Activated naive CD8-positive, alpha-beta T cell treated with anti-CD3 and anti-CD28 coated beads, Interleukin-2, amount 10 ng/mL, durations not matched to agents 7 days and 5 days (primary cell): ENCODE measurements at regions not wholly inside any gene's neighbourhood (a gene's known extent, or its start where the extent isn't known, plus 50 kb on each side); places are given as distances from the start of the nearest gene placed in this dataset.

Source experiments
- ATAC-seq: fragments of 150-1000 bp; cut with Tn5 transposase; one replicate; pipeline ENCODE4 v1.10.0; 2021; ENCODE audit warnings: low read depth, moderate library complexity
- POLR2A ChIA-PET: fragments of 350-600 bp; sonication (Branson Sonifier 250); formaldehyde crosslinking; loops from one replicate; lab custom pipeline; 2021; ENCODE audit warnings: antibody characterized with exemption; lab: Charles Lee
- DNase-seq: peaks from one replicate; pipeline ENCODE4 v3.0.0; 2021
- H3K27ac Mint-ChIP-seq: one replicate; pipeline ENCODE4 v1.8.0; 2022; ENCODE audit warnings: mild to moderate bottlenecking, mixed read lengths
- H3K27me3 Mint-ChIP-seq: one replicate; pipeline ENCODE4 v1.8.0; 2022; ENCODE audit warnings: mild to moderate bottlenecking, moderate library complexity, mixed read lengths
- H3K36me3 Mint-ChIP-seq: one replicate; pipeline ENCODE4 v1.8.0; 2021; ENCODE audit warnings: mild to moderate bottlenecking, mixed read lengths
- H3K4me1 Mint-ChIP-seq: one replicate; pipeline ENCODE4 v1.8.0; 2021; ENCODE audit warnings: mixed read lengths
- H3K4me3 Mint-ChIP-seq: one replicate; pipeline ENCODE4 v1.8.0; 2022; ENCODE audit warnings: mild to moderate bottlenecking, moderate library complexity, mixed read lengths
- H3K9me3 Mint-ChIP-seq: one replicate; pipeline ENCODE4 v1.8.0; 2021; ENCODE audit warnings: mixed read lengths

DNA sequence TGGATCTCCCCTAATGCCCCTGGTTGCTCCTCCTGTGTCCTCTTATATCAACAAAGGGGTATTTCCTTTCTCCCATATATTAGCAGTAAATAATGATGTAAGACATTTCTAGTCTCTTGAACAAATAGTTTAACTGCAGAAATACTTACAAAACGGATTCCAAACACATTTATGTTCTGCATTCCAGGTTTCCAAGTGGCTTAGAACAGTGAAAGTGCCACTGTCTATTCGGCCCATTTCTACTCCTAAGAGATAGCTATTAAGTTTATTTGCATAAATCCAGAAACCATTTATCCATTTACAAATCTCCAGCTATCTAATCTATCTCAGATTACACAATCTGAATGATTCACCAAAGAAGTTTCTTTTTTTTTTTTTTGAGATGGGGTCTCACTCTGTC lies 55.8 kb upstream of the FRMD4B start:
- no peaks in the 10 kb centered on the region for H3K9me3 Mint-ChIP-seq
- POLR2A ChIA-PET: no interaction called here

DNA sequence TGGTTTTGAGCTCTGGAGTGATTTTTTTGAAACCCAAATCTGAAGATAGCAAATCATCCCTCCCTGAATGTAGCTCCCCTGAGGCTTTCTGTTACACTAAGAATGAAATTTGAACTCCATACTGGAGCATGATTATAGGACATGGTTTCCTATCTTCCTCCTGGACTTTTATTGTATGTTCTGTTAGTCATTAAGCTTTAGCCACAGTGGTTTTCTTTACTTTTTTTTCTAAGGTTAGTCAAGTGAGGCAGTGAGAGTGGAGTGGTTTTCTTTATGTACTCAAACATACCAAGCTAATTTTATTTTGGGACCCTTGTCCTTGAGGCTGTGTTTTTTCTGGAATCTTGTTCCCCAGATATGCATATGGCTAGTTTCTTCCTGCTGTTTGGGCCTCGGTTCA lies 55.2 kb upstream of the FRMD4B start:
- no peaks in the 10 kb centered on the region for H3K4me1 Mint-ChIP-seq
- H3K4me3 Mint-ChIP-seq: no peak overlapping the region
- no peaks in the 10 kb centered on the region for H3K9me3 Mint-ChIP-seq
- no peaks in the 10 kb centered on the region for H3K36me3 Mint-ChIP-seq
- H3K27me3 Mint-ChIP-seq: peaks cover 6% of the 10 kb centered on the region
- POLR2A ChIA-PET: no interaction called here
- ATAC-seq (no peak), DNase-seq (no peak)
- no peak overlapping the region for H3K27ac Mint-ChIP-seq

More for the DNA sequence above, 55.8 kb upstream of the FRMD4B start:
- Mint-ChIP-seq H3K4me1 (no peaks in the 10 kb centered on the region), H3K27me3 (peaks cover 6% of the 10 kb centered on the region), H3K36me3 (no peaks in the 10 kb centered on the region), H3K4me3 (no peak overlapping the region), H3K27ac (no peak overlapping the region)
- DNase-seq (no peak), ATAC-seq (no peak)

DNA sequence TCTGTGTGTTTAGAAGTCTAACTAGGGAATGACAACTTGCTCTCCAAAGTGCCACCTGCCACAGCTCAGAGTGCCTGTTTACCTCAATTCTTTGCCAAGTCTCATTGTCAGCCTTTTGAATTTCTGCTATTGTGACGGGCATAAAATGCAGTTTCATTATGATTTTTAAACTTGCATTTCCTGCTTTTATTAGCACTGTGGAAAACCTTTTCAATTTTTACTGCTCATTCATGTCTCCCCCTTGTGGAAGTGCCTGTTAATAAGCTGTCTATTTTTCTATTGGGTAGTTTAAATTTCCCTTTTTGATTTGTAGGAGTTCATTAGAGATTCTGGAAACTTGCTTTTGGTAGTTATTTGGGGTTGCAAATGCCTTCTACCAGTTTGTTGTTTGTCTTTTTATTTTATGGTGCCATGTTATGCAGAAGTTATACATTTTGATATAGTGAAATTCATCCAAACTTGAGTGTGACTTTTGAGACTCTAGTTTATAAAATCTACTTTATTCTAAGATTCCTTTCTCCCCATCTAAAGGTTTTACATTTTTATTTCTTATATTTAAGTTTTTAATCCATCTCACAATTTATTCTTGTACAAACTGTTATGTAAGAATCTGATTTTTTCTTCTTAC lies 53.9 kb upstream of the FRMD4B start:
- H3K27me3 Mint-ChIP-seq: peaks cover 6% of the 10 kb centered on the region
- no peaks in the 10 kb centered on the region for H3K36me3 Mint-ChIP-seq
- DNase-seq (no peak), ATAC-seq (no peak)
- H3K27ac Mint-ChIP-seq: no peak overlapping the region
- POLR2A ChIA-PET: no interaction called here
- no peaks in the 10 kb centered on the region for H3K4me1 Mint-ChIP-seq
- H3K4me3 Mint-ChIP-seq: no peak overlapping the region
- H3K9me3 Mint-ChIP-seq: no peaks in the 10 kb centered on the region

DNA sequence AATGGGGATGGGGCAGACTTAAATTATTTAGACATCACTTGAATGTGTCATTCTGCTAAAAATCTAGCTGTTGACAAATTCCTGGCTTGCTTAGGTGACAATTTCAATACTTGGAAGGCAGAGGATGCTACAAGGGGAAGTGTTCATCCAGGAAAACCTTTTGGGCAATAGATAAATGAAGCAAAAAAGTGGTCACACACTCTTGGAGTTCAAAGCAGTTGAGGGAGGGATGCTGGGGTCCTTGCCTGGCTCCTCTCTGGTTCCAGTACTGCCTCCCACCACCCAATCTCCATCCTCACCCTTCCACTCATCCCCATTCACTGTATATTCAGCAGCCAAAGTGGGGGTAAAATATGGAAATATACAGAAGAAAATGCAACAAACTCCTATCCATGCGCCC lies 52.6 kb upstream of the FRMD4B start:
- no peak for DNase-seq
- ATAC-seq: no peak
- Mint-ChIP-seq H3K27me3 (peaks cover 6% of the 10 kb centered on the region), H3K9me3 (no peaks in the 10 kb centered on the region), H3K4me1 (no peaks in the 10 kb centered on the region), H3K4me3 (no peak overlapping the region), H3K36me3 (no peaks in the 10 kb centered on the region), H3K27ac (no peak overlapping the region)
- POLR2A ChIA-PET: no interaction called here

DNA sequence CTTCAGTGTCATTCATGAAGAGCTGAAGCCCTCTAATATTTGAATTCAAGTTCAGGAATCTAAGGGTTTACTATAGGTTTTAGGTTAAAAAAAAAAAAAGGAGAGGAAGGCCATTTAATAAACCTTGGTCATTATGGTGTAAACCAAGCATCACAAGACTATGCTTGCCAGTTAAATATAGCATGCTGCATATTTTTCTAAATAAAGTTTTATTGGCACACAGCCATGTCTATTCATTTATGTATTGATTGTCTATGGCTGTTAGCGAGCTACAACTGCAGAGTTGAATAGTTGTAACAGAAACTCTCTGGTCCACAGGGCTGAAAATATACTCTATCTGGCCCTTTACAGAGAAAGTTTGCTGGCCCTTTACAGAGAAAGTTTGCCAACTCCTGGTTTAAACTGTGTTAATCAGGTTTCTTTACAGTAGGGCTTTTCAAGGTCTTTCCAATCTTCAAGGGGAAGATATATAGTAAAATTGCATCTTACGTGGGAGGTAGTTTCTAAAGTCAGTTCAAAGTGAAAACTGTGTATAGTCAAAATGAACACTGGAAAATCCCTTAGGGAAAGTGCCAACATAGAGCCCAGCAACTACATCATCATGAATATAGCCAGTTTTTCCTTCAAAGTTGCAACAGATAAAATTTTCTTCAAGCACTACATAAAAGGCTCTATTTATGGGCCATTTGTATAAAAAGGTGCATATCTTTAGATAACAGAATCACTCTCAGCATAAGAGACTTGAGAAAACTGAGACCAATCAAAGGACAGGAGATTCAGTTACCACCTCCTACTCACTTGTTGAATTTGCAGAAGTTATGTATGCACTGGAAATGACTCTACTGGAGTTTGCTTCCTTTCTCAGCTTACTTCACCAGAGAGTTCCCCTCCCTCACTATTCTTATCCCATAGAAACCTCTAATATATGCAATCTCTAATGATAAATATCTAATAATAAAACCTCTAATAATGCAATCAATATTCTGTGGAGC lies 49.7 kb upstream of the FRMD4B start:
- ATAC-seq (no peak), DNase-seq (no peak)
- Mint-ChIP-seq H3K4me1 (no peaks in the 10 kb centered on the region), H3K27me3 (peaks cover 3% of the 10 kb centered on the region), H3K36me3 (no peaks in the 10 kb centered on the region), H3K9me3 (no peaks in the 10 kb centered on the region), H3K4me3 (no peak overlapping the region), H3K27ac (no peak overlapping the region)
- POLR2A ChIA-PET: no interaction called here
